H1 (cell line): ENCODE measurements at regions not wholly inside any gene's neighbourhood (a gene's known extent, or its start where the extent isn't known, plus 50 kb on each side); places are given as distances from the start of the nearest gene placed in this dataset.

Source experiments
- CTCF ChIA-PET: fragments of 300-600 bp; sonication (Branson Sonifier 250); formaldehyde crosslinking; loops from one replicate; lab custom pipeline; 2021; ENCODE audit not compliant: partially characterized antibody; lab: Charles Lee
- POLR2A ChIA-PET: fragments of 300-600 bp; sonication (Branson Sonifier 250); formaldehyde crosslinking; loops from one replicate; lab custom pipeline; 2021; ENCODE audit warnings: inconsistent platforms; ENCODE audit not compliant: partially characterized antibody; lab: Charles Lee
- DNase-seq, 2 experiments: peaks; one replicate each; pipeline versions ENCODE4 v3.0.0 to v3.0.0-alpha.2; 2010 to 2022; ENCODE audit warnings: low spot score in 2 of 2, low read depth in 1 of 2, mixed read lengths in 1 of 2
- FAIRE-seq: peaks from 2 replicates; lab custom pipeline; 2011; peaks lifted over from hg19 to GRCh38; lab: Jason Lieb, UNC
- H2AFZ ChIP-seq: 2 replicates; pipeline ENCODE4 v1.8.1; 2012; ENCODE audit warnings: low read length, inconsistent platforms
- H2AK5ac ChIP-seq: 2 replicates; pipeline ENCODE4 v1.6.1; 2013; ENCODE audit warnings: low read depth, low read length
- H2BK120ac ChIP-seq: replicated peaks from 2 replicates; pipeline ENCODE3; 2013; ENCODE audit warnings: low read depth, low read length, inconsistent platforms
- H2BK12ac ChIP-seq: 2 replicates; pipeline ENCODE4 v1.6.1; 2013; ENCODE audit warnings: low read depth, low read length
- H2BK15ac ChIP-seq: 2 replicates; pipeline ENCODE4 v1.6.1; 2013; ENCODE audit warnings: low read length
- H2BK20ac ChIP-seq: 2 replicates; pipeline ENCODE4 v1.6.1; 2013; ENCODE audit warnings: low read length
- H2BK5ac ChIP-seq: 2 replicates; pipeline ENCODE4 v1.6.1; 2013; ENCODE audit warnings: low read depth, low read length
- H3K14ac ChIP-seq: 2 replicates; pipeline ENCODE4 v1.6.1; 2013; ENCODE audit warnings: inconsistent platforms; ENCODE audit not compliant: insufficient read length
- H3K18ac ChIP-seq: 2 replicates; pipeline ENCODE4 v1.6.1; 2013; ENCODE audit warnings: low read length; ENCODE audit errors: extremely low read depth
- H3K23ac ChIP-seq: 2 replicates; pipeline ENCODE4 v1.6.1; 2013; ENCODE audit warnings: inconsistent platforms; ENCODE audit not compliant: insufficient read length
- H3K23me2 ChIP-seq: 2 replicates; pipeline ENCODE4 v1.6.1; 2013; ENCODE audit warnings: low read depth, low read length
- H3K27ac ChIP-seq: 2 replicates; pipeline ENCODE4 v1.6.1; 2011; ENCODE audit warnings: low read depth, low read length, inconsistent platforms
- H3K27me3 ChIP-seq, 4 experiments: replicated peaks in 1 of 4; 1 replicate in 1 of 4; 2 replicates in 3 of 4; pipeline versions ENCODE4 v1.6.1 to v1.8.1; 2011 to 2013; ENCODE audit warnings: low read length in 3 of 4, mild to moderate bottlenecking in 3 of 4, inconsistent platforms in 2 of 4, mixed read lengths in 2 of 4, moderate library complexity in 1 of 4; ENCODE audit not compliant: control insufficient read depth in 3 of 4, insufficient read depth in 3 of 4; ENCODE audit errors: extremely low read depth in 1 of 4
- H3K36me3 ChIP-seq, 4 experiments: 2 replicates each; pipeline versions ENCODE4 v1.6.1 to v1.8.1; 2011 to 2013; ENCODE audit warnings: mild to moderate bottlenecking in 4 of 4, low read length in 3 of 4, moderate library complexity in 2 of 4, control low read depth in 1 of 4, inconsistent platforms in 1 of 4; ENCODE audit not compliant: insufficient read depth in 4 of 4, control insufficient read depth in 2 of 4
- H3K4ac ChIP-seq: replicated peaks from 2 replicates; pipeline ENCODE3; 2013; ENCODE audit warnings: low read length, low read depth, mixed read lengths, inconsistent platforms; ENCODE audit not compliant: insufficient read length
- H3K4me1 ChIP-seq, 4 experiments: replicated peaks in 1 of 4; 1 replicate in 1 of 4; 2 replicates in 3 of 4; pipeline versions ENCODE4 v1.6.1 to v1.8.1; 2011 to 2013; ENCODE audit warnings: low read length in 3 of 4, inconsistent platforms in 2 of 4, mixed read lengths in 1 of 4; ENCODE audit not compliant: insufficient read depth in 4 of 4, control insufficient read depth in 3 of 4
- H3K4me2 ChIP-seq, 2 experiments: 2 replicates each; pipeline versions ENCODE4 v1.6.1 to v1.8.1; 2011 to 2013; ENCODE audit warnings: low read depth in 2 of 2, low read length in 2 of 2, control low read depth in 1 of 2, inconsistent platforms in 1 of 2, mild to moderate bottlenecking in 1 of 2; ENCODE audit not compliant: insufficient read depth in 1 of 2
- H3K4me3 ChIP-seq, 4 experiments: fragments of 200-600, 300-600 bp in 1 of 4; sonication (generic), shearing (Covaris generic), sonication (Bioruptor Twin) in 1 of 4; 2 replicates each; pipeline versions ENCODE4 v1.5.1 to v1.8.1; 2011 to 2016; ENCODE audit warnings: low read length in 4 of 4, low read depth in 3 of 4, control low read depth in 2 of 4, inconsistent platforms in 2 of 4, mild to moderate bottlenecking in 2 of 4, mixed read lengths in 1 of 4, moderate library complexity in 1 of 4; ENCODE audit not compliant: insufficient read depth in 2 of 4; ENCODE audit errors: extremely low read depth in 1 of 4
- H3K56ac ChIP-seq: replicated peaks from 2 replicates; pipeline ENCODE3; 2013; ENCODE audit warnings: low read depth, mild to moderate bottlenecking, mixed read lengths, low read length, inconsistent platforms; ENCODE audit not compliant: insufficient read length
- H3K79me1 ChIP-seq: 2 replicates; pipeline ENCODE4 v1.6.1; 2013; ENCODE audit warnings: low read depth, low read length, control low read depth
- H3K79me2 ChIP-seq, 2 experiments: 2 replicates each; pipeline versions ENCODE4 v1.6.1 to v1.8.1; 2012 to 2013; ENCODE audit warnings: low read length in 2 of 2, mild to moderate bottlenecking in 2 of 2, inconsistent platforms in 1 of 2; ENCODE audit not compliant: insufficient read depth in 2 of 2, control insufficient read depth in 1 of 2
- H3K9ac ChIP-seq, 4 experiments: replicated peaks in 1 of 4; 1 replicate in 1 of 4; 2 replicates in 3 of 4; pipeline versions ENCODE4 v1.6.1 to v1.8.1; 2011 to 2013; ENCODE audit warnings: low read depth in 3 of 4, low read length in 3 of 4, control low read depth in 2 of 4, mild to moderate bottlenecking in 2 of 4, moderate library complexity in 2 of 4, inconsistent platforms in 1 of 4; ENCODE audit errors: extremely low read depth in 1 of 4
- H3K9me3 ChIP-seq, 2 experiments: 2 replicates each; pipeline versions ENCODE4 v1.6.1 to v1.8.1; 2012 to 2013; ENCODE audit warnings: mild to moderate bottlenecking in 2 of 2, moderate library complexity in 2 of 2, control low read depth in 1 of 2, inconsistent platforms in 1 of 2, low read depth in 1 of 2, low read length in 1 of 2, mixed read lengths in 1 of 2; ENCODE audit not compliant: insufficient read depth in 2 of 2
- H4K20me1 ChIP-seq, 2 experiments: replicated peaks in 1 of 2; 2 replicates each; pipeline versions ENCODE3 to v1.8.1; 2011 to 2013; ENCODE audit warnings: inconsistent platforms in 2 of 2, low read length in 2 of 2, mild to moderate bottlenecking in 1 of 2; ENCODE audit not compliant: insufficient read depth in 2 of 2, control insufficient read depth in 1 of 2
- H4K5ac ChIP-seq: 2 replicates; pipeline ENCODE4 v1.6.1; 2013; ENCODE audit warnings: low read length, low read depth, mixed read lengths, inconsistent platforms; ENCODE audit not compliant: insufficient read length
- H4K8ac ChIP-seq: 2 replicates; pipeline ENCODE4 v1.8.0; 2013; ENCODE audit warnings: mild to moderate bottlenecking, moderate library complexity, low read length, inconsistent platforms; ENCODE audit not compliant: insufficient read depth; ENCODE audit errors: extremely low read depth
- H4K91ac ChIP-seq: replicated peaks from 2 replicates; pipeline ENCODE3; 2013; ENCODE audit warnings: low read length, mixed read lengths, inconsistent platforms; ENCODE audit not compliant: insufficient read length
- BACH1 ChIP-seq: IDR thresholded peaks from 2 replicates; pipeline ENCODE4 v1.6.1; 2012; ENCODE audit warnings: low read length, improper control_type of control experiment
- EZH2 ChIP-seq: fragments of 200-600 bp; sonication (generic); IDR thresholded peaks from 2 replicates; pipeline ENCODE4 v1.7.1; 2012; ENCODE audit warnings: low read depth, mild to moderate bottlenecking, moderate library complexity, low read length, inconsistent platforms; ENCODE audit not compliant: severe bottlenecking
- GABPA ChIP-seq: IDR thresholded peaks from 2 replicates; pipeline ENCODE4 v1.6.1; 2011; ENCODE audit warnings: mild to moderate bottlenecking, low read length, moderate library complexity, borderline replicate concordance; ENCODE audit not compliant: insufficient read depth
- PHF8 ChIP-seq: fragments of 200-600 bp; sonication (generic); conservative IDR thresholded peaks from 2 replicates; pipeline ENCODE4 v1.7.1; 2012; ENCODE audit warnings: low read depth, mild to moderate bottlenecking, inconsistent platforms, low read length, moderate library complexity
- RFX5 ChIP-seq: IDR thresholded peaks from 2 replicates; pipeline ENCODE4 v1.6.1; 2011; ENCODE audit warnings: low read depth, low read length, improper control_type of control experiment, borderline replicate concordance
- SAP30 ChIP-seq: fragments of 300-600 bp; sonication (generic); IDR thresholded peaks from 2 replicates; pipeline ENCODE4 v1.7.1; 2012; ENCODE audit warnings: low read length, moderate library complexity, mild to moderate bottlenecking, inconsistent platforms; ENCODE audit not compliant: insufficient read depth, insufficient replicate concordance
- YY1 ChIP-seq: IDR thresholded peaks from 2 replicates; pipeline ENCODE4 v1.6.1; 2011; ENCODE audit warnings: low read depth, mild to moderate bottlenecking, low read length
- WGBS, 2 experiments: shearing (Covaris generic) in 1 of 2; methylation state at CpG; one replicate each; pipeline versions ENCODE4 v1.1.6 to v1.1.7; 2013 to 2015; ENCODE audit warnings: low lambda C conversion rate in 2 of 2, mixed read lengths in 2 of 2, inconsistent platforms in 1 of 2, low coverage in 1 of 2, missing lambda C conversion rate in 1 of 2; ENCODE audit not compliant: insufficient replicate concordance in 2 of 2, insufficient coverage in 1 of 2, insufficient read length in 1 of 2; ENCODE audit errors: extremely low coverage in 1 of 2, missing lambda C conversion rate in 1 of 2; 5-methylcytosine and 5-hydroxymethylcytosine counted together

GRCh38 chr14:101194373-101195308, 291.1 kb upstream of the RTL1 start:
- Histone ChIP-seq H2BK12ac (no peak overlapping the region), H3K4ac (peak overlapping the region; percentile 30), H3K4me1 (peaks cover 0 to 24% (median 11%) of the 10 kb centered on the region in 4 experiments; a peak in 6 of 7 replicates), H4K5ac (no peak overlapping the region), H3K18ac (no peak overlapping the region), H2AK5ac (no peak overlapping the region), H3K14ac (no peak overlapping the region), H3K23ac (no peak overlapping the region), H2BK5ac (no peak overlapping the region), H4K20me1 (no peaks in the 10 kb centered on the region), H3K9me3 (no peaks in the 10 kb centered on the region), H4K91ac (no peak overlapping the region), H3K79me1 (no peaks in the 10 kb centered on the region), H3K36me3 (no peaks in the 10 kb centered on the region), H3K4me2 (no peak overlapping the region), H3K56ac (no peak overlapping the region), H2BK120ac (no peak overlapping the region), H3K27me3 (peaks cover 0 to 7% (median 1%) of the 10 kb centered on the region in 4 experiments; a peak in 2 of 7 replicates), H2BK15ac (no peak overlapping the region), H4K8ac (0 out of 2 replicates have a peak overlapping the region, but pooled peaks have one; percentile 6), H3K27ac (no peak overlapping the region), H2AFZ (no peak overlapping the region), H3K23me2 (peaks cover 6% of the 10 kb centered on the region; the same call in 1 of the 2 replicates), H3K4me3 (no peak overlapping the region), H2BK20ac (no peak overlapping the region), H3K9ac (no peak overlapping the region), H3K79me2 (no peaks in the 10 kb centered on the region)
- WGBS, 2 experiments, result 85% methylated on average over 19 of the region's 20 CpGs; no CpG with 5 or more reads in 1 of the 2 experiments
- CTCF ChIA-PET, result interaction anchor here (1.1 to 1.4 kb wide), 3 partner anchors 9 to 406 kb away, joined by 3 to 5 read pairs (median 4); no protein-coding TSS in a partner anchor
- no peak for TF ChIP-seq EZH2
- no peak for TF ChIP-seq SAP30
- no peak for TF ChIP-seq RFX5
- TF ChIP-seq BACH1, result no peak
- no peak for TF ChIP-seq YY1
- no peak for TF ChIP-seq GABPA
- TF ChIP-seq PHF8, result no peak
- POLR2A ChIA-PET, result no interaction called here
- DNase-seq, result peak in 1 of 2 experiments; percentile 55
- no peak for FAIRE-seq
